Skeletal muscle cell (primary cell): ENCODE measurements at regions not wholly inside any gene's neighbourhood (a gene's known extent, or its start where the extent isn't known, plus 50 kb on each side); places are given as distances from the start of the nearest gene placed in this dataset.

Experiments used
- DNase-seq: peaks from one replicate; pipeline ENCODE4 v3.0.0-alpha.2; 2010; ENCODE audit warnings: low read depth
- H3K4me3 ChIP-seq: 2 replicates; pipeline ENCODE4 v1.5.1; 2011; ENCODE audit warnings: low read depth, mild to moderate bottlenecking, control low read depth, low read length, moderate library complexity

- H3K4me3 ChIP-seq: no peak overlapping the region
- DNase-seq: no peak
Measured at GRCh38 chr18:42426496-42427015, 471.5 kb downstream of the PIK3C3 start.

GRCh38 chr18:42429196-42429595, 474.2 kb downstream of the PIK3C3 start:
- no peak overlapping the region for H3K4me3 ChIP-seq

GRCh38 chr18:42436222-42436765, 481.3 kb downstream of the PIK3C3 start:
- no peak for DNase-seq
- H3K4me3 ChIP-seq: no peak overlapping the region

More at GRCh38 chr18:42429196-42429595, 474.2 kb downstream of the PIK3C3 start:
- DNase-seq: no peak

GRCh38 chr18:42437001-42437400, 482.0 kb downstream of the PIK3C3 start:
- DNase-seq: no peak
- H3K4me3 ChIP-seq: no peak overlapping the region

GRCh38 chr18:42437646-42438045, 482.6 kb downstream of the PIK3C3 start:
- H3K4me3 ChIP-seq: no peak overlapping the region

GRCh38 chr18:42442656-42443055, 487.6 kb downstream of the PIK3C3 start:
- H3K4me3 ChIP-seq: no peak overlapping the region
- DNase-seq: no peak

More at GRCh38 chr18:42437646-42438045, 482.6 kb downstream of the PIK3C3 start:
- DNase-seq: no peak

GRCh38 chr18:42444349-42444748, 489.3 kb downstream of the PIK3C3 start:
- H3K4me3 ChIP-seq: no peak overlapping the region
- DNase-seq: no peak

- H3K4me3 ChIP-seq: no peak overlapping the region
Measured at GRCh38 chr18:42445359-42445758, 490.3 kb downstream of the PIK3C3 start.

GRCh38 chr18:42446195-42446594, 491.2 kb downstream of the PIK3C3 start:
- H3K4me3 ChIP-seq: no peak overlapping the region
- DNase-seq: peak; percentile 53

More at GRCh38 chr18:42445359-42445758, 490.3 kb downstream of the PIK3C3 start:
- DNase-seq: no peak

GRCh38 chr18:42447688-42448087, 492.7 kb downstream of the PIK3C3 start:
- H3K4me3 ChIP-seq: no peak overlapping the region
- DNase-seq: no peak

- no peak overlapping the region for H3K4me3 ChIP-seq
- no peak for DNase-seq
Measured at GRCh38 chr18:42458226-42458625, 503.2 kb downstream of the PIK3C3 start.

- no peak for DNase-seq
- no peak overlapping the region for H3K4me3 ChIP-seq
Measured at GRCh38 chr18:42459873-42460272, 504.8 kb downstream of the PIK3C3 start.

- DNase-seq: no peak
- no peak overlapping the region for H3K4me3 ChIP-seq
Measured at GRCh38 chr18:42471885-42472284, 516.9 kb downstream of the PIK3C3 start.

- H3K4me3 ChIP-seq: no peak overlapping the region
- no peak for DNase-seq
Measured at GRCh38 chr18:42473611-42474010, 518.6 kb downstream of the PIK3C3 start.

- no peak for DNase-seq
- no peak overlapping the region for H3K4me3 ChIP-seq
Measured at GRCh38 chr18:42474577-42474976, 519.5 kb downstream of the PIK3C3 start.

GRCh38 chr18:42475157-42475556, 520.1 kb downstream of the PIK3C3 start:
- DNase-seq: no peak
- no peak overlapping the region for H3K4me3 ChIP-seq

- no peak for DNase-seq
- H3K4me3 ChIP-seq: no peak overlapping the region
Measured at GRCh38 chr18:42477267-42477666, 522.2 kb downstream of the PIK3C3 start.

- DNase-seq: no peak
- no peak overlapping the region for H3K4me3 ChIP-seq
Measured at GRCh38 chr18:42480441-42480840, 525.4 kb downstream of the PIK3C3 start.

GRCh38 chr18:42484648-42485047, 529.6 kb downstream of the PIK3C3 start:
- H3K4me3 ChIP-seq: no peak overlapping the region

GRCh38 chr18:42486271-42486670, 531.2 kb downstream of the PIK3C3 start:
- no peak for DNase-seq
- H3K4me3 ChIP-seq: no peak overlapping the region

More at GRCh38 chr18:42484648-42485047, 529.6 kb downstream of the PIK3C3 start:
- DNase-seq: no peak

- H3K4me3 ChIP-seq: no peak overlapping the region
- DNase-seq: no peak
Measured at GRCh38 chr18:42508683-42509296, 553.8 kb downstream of the PIK3C3 start.
